ENCODE measurements at regions not wholly inside any gene's neighbourhood (a gene's known extent, or its start where the extent isn't known, plus 50 kb on each side); places are given as distances from the start of the nearest gene placed in this dataset.
"Not testable (repeated sequence)": the region's sequence is repeated elsewhere in the genome, so short reads cannot be mapped to it uniquely, and the experiment has no call there.

- TF ChIP-seq POLR2AphosphoS5 (IDR thresholded peaks at IDR 0.05) (no peak), POLR2A (IDR thresholded peaks at IDR 0.05; ENCODE audit: low read depth) (no peak), CTCF (IDR thresholded peaks at IDR 0.05) (no peak), EP300 (IDR thresholded peaks at IDR 0.05) (no peak)
- intact Hi-C loops (cut with DNase I), result no loop called here
- 85% methylated on average over 21 of the region's 21 CpGs for WGBS
- peaks cover 0 to 7% (median 2%) of the 10 kb centered on the region in 4 donors for H3K9me3 ChIP-seq
- no peak for DNase-seq (ENCODE audit: extremely low spot score)
- H3K36me3 ChIP-seq, result no peaks in the 10 kb centered on the region
- H3K27me3 ChIP-seq, result peaks cover 0 to 5% (median 0%) of the 10 kb centered on the region in 4 donors
- no peaks in the 10 kb centered on the region for H3K4me1 ChIP-seq
- H3K27ac ChIP-seq (replicated peaks in 1 of 4), result no peak overlapping the region
- no peak overlapping the region for H3K4me3 ChIP-seq
Measured at GRCh38 chr6:1445650-1446330, 56.4 kb downstream of the FOXF2 start.

GRCh38 chr6:1449896-1450295 lies 60.5 kb downstream of the FOXF2 start:
- Histone ChIP-seq H3K36me3 (no peaks in the 10 kb centered on the region), H3K27ac (replicated peaks in 1 of 4) (no peak overlapping the region), H3K27me3 (peaks cover 0 to 5% (median 0%) of the 10 kb centered on the region in 4 donors), H3K4me3 (no peak overlapping the region), H3K4me1 (no peaks in the 10 kb centered on the region), H3K9me3 (peaks cover 0 to 18% (median 11%) of the 10 kb centered on the region in 4 donors)
- intact Hi-C loops (cut with DNase I), result no loop called here
- 84% methylated on average over 4 of the region's 4 CpGs for WGBS
- no peak for DNase-seq (ENCODE audit: extremely low spot score)
- TF ChIP-seq EP300 (IDR thresholded peaks at IDR 0.05) (no peak), POLR2AphosphoS5 (IDR thresholded peaks at IDR 0.05) (no peak), CTCF (IDR thresholded peaks at IDR 0.05) (no peak), POLR2A (IDR thresholded peaks at IDR 0.05; ENCODE audit: low read depth) (no peak)

GRCh38 chr6:1453024-1453423 lies 63.6 kb downstream of the FOXF2 start:
- Histone ChIP-seq H3K27me3 (peaks cover 0 to 5% (median 0%) of the 10 kb centered on the region in 4 donors), H3K4me3 (no peak overlapping the region), H3K27ac (replicated peaks in 1 of 4) (no peak overlapping the region), H3K36me3 (no peaks in the 10 kb centered on the region), H3K4me1 (no peaks in the 10 kb centered on the region), H3K9me3 (peaks cover 0 to 18% (median 11%) of the 10 kb centered on the region in 4 donors)
- 96% methylated on average over 8 of the region's 8 CpGs for WGBS
- TF ChIP-seq POLR2A (IDR thresholded peaks at IDR 0.05; ENCODE audit: low read depth), result no peak
- DNase-seq (ENCODE audit: extremely low spot score), result no peak
- intact Hi-C loops (cut with DNase I), result no loop called here

- WGBS, result 100% methylated on average over 7 of the region's 22 CpGs
- H3K4me1 ChIP-seq; H3K27ac ChIP-seq (replicated peaks in 1 of 4); DNase-seq (ENCODE audit: extremely low spot score); intact Hi-C loops (cut with DNase I); H3K27me3 ChIP-seq; H3K9me3 ChIP-seq; H3K36me3 ChIP-seq; H3K4me3 ChIP-seq: not testable (repeated sequence)
Measured at GRCh38 chr6:1456816-1457215, 67.4 kb downstream of the FOXF2 start.

DNA sequence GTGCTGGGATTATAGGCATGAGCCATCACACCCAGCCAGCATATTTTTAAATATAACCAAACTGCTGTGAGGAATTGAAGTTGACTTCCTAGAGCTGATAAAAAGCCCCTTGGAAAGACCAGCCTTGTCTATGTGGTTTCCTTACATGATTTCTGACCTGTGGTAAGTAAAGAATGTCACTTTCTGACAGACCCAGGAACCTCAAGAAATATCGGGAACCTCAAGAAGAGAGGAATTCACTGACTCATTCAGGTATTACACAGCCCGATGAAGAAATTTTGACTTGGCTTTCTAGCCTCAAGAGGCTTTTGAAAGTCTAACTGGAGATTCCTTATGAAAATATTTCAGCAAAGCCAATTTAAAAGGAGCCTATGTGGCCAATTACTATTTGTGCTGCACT lies 71.8 kb downstream of the FOXF2 start:
- no peaks in the 10 kb centered on the region for H3K9me3 ChIP-seq
- H3K4me1 ChIP-seq, result no peaks in the 10 kb centered on the region
- TF ChIP-seq POLR2A (IDR thresholded peaks at IDR 0.05; ENCODE audit: low read depth) (no peak), EP300 (IDR thresholded peaks at IDR 0.05) (no peak), POLR2AphosphoS5 (IDR thresholded peaks at IDR 0.05) (no peak), CTCF (IDR thresholded peaks at IDR 0.05) (no peak)
- DNase-seq (ENCODE audit: extremely low spot score), result no peak
- H3K4me3 ChIP-seq, result no peak overlapping the region
- H3K36me3 ChIP-seq, result no peaks in the 10 kb centered on the region
- no peaks in the 10 kb centered on the region for H3K27me3 ChIP-seq
- intact Hi-C loops (cut with DNase I), result no loop called here
- no peak overlapping the region for H3K27ac ChIP-seq (replicated peaks in 1 of 4)
- 87% methylated on average over 2 of the region's 2 CpGs for WGBS

GRCh38 chr6:1461736-1462135 lies 72.4 kb downstream of the FOXF2 start:
- intact Hi-C loops (cut with DNase I), result no loop called here
- TF ChIP-seq CTCF (IDR thresholded peaks at IDR 0.05), result no peak
- no peak for TF ChIP-seq POLR2A (IDR thresholded peaks at IDR 0.05; ENCODE audit: low read depth)
- no peak for TF ChIP-seq EP300 (IDR thresholded peaks at IDR 0.05)
- no peak for TF ChIP-seq POLR2AphosphoS5 (IDR thresholded peaks at IDR 0.05)
- Histone ChIP-seq H3K27ac (replicated peaks in 1 of 4) (no peak overlapping the region), H3K4me1 (no peaks in the 10 kb centered on the region), H3K4me3 (no peak overlapping the region), H3K27me3 (no peaks in the 10 kb centered on the region), H3K9me3 (no peaks in the 10 kb centered on the region), H3K36me3 (no peaks in the 10 kb centered on the region)
- no peak for DNase-seq (ENCODE audit: extremely low spot score)
- 57% methylated on average over 3 of the region's 3 CpGs for WGBS
